Fibroblast of mammary gland (primary cell): ENCODE measurements at regions not wholly inside any gene's neighbourhood (a gene's known extent, or its start where the extent isn't known, plus 50 kb on each side); places are given as distances from the start of the nearest gene placed in this dataset.

ENCODE experiments used
- DNase-seq: peaks from one replicate; pipeline ENCODE4 v3.0.0-alpha.2; 2010; ENCODE audit warnings: low read depth
- H3K4me3 ChIP-seq: 2 replicates; pipeline ENCODE4 v1.5.1; 2011; ENCODE audit warnings: low read depth, mild to moderate bottlenecking, low read length, moderate library complexity; ENCODE audit not compliant: control insufficient read depth
- TF ChIP-seq, protein P1 (sequence below): conservative IDR thresholded peaks from 2 replicates; pipeline ENCODE4 v1.5.1; 2011; ENCODE audit warnings: low read depth, low read length, inconsistent platforms; ENCODE audit not compliant: control insufficient read depth, insufficient read depth

DNA sequence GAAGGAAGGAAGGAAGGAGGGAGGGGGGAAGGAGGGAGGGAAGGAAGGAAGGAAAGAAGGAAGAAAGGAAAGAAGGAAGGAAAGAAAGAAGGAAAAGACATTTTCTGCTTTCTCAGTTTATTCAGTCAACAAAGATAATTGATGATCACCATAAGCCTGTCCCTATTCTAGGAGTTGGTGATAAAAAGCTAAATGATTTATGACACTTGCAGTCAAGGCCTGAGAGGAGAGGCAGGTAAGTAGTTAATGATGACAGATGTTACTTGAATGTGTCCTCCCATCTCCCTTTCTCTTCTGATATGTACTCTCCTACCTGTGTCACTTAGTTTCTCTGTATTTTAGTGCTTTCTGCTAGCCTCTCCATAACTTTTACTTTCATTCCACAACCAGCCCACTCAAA, 141.3 kb downstream of the SLITRK6 start:
- no peak for DNase-seq
- no peak overlapping the region for H3K4me3 ChIP-seq
- TF ChIP-seq, protein P1, sequence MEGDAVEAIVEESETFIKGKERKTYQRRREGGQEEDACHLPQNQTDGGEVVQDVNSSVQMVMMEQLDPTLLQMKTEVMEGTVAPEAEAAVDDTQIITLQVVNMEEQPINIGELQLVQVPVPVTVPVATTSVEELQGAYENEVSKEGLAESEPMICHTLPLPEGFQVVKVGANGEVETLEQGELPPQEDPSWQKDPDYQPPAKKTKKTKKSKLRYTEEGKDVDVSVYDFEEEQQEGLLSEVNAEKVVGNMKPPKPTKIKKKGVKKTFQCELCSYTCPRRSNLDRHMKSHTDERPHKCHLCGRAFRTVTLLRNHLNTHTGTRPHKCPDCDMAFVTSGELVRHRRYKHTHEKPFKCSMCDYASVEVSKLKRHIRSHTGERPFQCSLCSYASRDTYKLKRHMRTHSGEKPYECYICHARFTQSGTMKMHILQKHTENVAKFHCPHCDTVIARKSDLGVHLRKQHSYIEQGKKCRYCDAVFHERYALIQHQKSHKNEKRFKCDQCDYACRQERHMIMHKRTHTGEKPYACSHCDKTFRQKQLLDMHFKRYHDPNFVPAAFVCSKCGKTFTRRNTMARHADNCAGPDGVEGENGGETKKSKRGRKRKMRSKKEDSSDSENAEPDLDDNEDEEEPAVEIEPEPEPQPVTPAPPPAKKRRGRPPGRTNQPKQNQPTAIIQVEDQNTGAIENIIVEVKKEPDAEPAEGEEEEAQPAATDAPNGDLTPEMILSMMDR = no peak

DNA sequence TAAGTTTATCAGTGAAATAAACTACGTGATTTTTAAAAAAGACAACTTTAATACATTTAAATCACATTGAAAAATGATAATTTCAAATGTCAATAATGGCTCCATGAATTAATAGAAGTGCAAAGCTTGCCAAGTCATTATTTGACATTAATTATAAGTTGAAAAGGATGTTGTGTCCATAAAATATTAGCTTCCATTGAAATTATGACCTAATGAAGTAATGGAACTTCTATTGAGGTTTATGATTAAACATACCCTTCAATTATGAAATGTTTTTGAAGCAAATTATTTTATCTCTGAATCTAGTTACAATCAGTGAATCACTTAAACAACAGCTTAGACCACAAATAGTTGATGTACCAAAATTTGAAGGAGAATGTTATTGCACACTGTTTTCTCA, 144.2 kb downstream of the SLITRK6 start:
- TF ChIP-seq, protein P1 = no peak
- no peak for DNase-seq
- no peak overlapping the region for H3K4me3 ChIP-seq

DNA sequence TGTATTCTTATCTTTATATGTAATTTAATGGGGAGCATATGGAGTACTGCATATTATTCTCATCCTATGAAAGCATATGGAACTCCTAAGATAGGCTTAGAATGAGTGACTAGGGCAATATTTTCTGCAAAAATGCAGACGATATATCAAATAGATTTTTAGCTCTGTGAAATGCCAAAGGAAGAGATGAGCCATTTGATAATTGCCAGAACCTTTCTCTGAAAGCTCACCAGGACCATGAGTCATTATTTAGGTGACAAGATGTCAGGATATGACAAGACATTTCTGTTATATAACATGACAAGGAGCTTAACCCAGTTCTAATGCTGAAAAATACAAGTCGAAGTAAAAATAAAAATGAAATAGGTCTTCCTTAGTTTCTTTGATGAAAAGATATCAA, 145.0 kb downstream of the SLITRK6 start:
- no peak for DNase-seq
- H3K4me3 ChIP-seq = no peak overlapping the region
- TF ChIP-seq, protein P1 = no peak

DNA sequence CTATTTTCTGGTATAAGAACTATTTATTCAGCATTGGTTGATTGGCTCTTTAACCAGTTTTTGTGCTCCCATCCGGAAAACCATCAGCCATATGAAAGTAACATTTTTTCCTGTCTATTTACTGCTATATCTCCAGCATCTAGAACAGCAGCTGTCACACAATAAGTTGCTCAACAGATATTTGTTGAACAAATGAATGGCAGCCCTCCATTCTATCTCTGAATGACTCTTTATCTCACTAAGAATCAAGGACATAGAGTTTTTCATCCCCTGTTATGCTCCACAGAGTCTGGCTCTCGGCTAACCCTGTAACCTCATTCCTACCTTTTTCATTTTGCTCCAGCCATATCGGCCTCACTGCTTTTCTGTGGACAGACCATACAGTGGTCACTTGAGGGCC, 145.5 kb downstream of the SLITRK6 start:
- H3K4me3 ChIP-seq = no peak overlapping the region
- TF ChIP-seq, protein P1 = no peak
- no peak for DNase-seq

DNA sequence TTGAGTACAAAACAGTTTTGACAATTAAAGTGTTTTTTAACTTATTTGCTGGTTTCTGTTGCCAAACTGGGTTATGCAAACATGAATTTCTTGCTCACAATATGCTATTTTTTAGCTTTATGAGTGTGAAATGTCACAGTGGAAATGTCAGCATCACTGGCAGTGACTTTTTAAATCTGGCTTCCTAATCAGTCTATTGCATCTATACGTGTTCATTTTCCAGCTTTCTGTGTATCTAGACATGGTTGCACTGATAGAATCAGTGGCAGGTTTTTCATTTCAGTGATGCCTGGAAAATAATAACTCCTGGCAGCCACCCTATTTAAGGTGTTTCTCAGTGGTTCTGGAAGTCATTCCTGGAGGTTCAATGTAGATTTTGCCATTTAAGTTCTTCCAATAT, 146.7 kb downstream of the SLITRK6 start:
- TF ChIP-seq, protein P1 = no peak
- DNase-seq = no peak
- H3K4me3 ChIP-seq = no peak overlapping the region

DNA sequence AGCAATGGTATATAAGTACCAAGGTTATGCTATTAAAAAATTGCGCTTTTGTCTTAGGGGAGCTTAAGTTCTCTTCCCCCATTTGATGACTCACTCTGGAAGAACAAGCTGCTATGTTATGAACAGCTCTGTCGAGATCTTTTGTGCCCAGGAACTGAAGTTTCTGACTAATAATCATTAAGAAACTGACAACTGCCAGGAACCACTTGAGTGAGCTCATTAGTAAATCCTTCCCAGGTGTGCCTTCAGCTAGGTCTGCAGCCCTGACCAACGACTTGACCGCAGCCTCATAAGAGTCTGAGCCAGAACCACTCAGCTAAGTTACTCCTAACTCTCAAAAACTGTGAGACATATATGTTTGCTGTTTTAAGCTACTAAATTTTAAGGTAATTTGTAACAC, 147.8 kb downstream of the SLITRK6 start:
- DNase-seq = no peak
- TF ChIP-seq, protein P1 = no peak

DNA sequence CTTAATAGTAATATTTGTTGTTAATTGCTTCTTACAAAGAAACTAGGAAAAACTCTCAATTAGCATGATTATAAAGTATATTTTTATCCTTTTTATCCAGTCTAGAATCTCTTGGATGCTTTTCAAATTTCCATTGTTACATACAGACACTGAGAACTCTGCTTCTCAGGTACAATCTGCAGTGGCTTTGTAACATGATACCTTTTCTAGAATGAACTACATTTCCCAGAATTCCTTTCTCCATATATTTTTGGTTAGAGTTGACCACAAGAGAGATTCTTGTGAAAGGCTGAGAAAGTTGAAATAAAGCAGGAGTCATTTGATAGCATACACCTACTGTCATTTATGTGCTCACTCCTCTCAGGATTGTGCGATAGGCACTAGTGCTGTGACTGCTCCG, 148.6 kb downstream of the SLITRK6 start:
- no peak for DNase-seq
- H3K4me3 ChIP-seq = no peak overlapping the region
- TF ChIP-seq, protein P1 = no peak

More for the DNA sequence above, 147.8 kb downstream of the SLITRK6 start:
- no peak overlapping the region for H3K4me3 ChIP-seq
